NCI-H1048 (cell line): ENCODE measurements at regions not wholly inside any gene's neighbourhood (a gene's known extent, or its start where the extent isn't known, plus 50 kb on each side); places are given as distances from the start of the nearest gene placed in this dataset.
A peak's percentile ranks its signal among the peaks of the same experiment; 100 is the strongest.

Experiments
- DNase-seq: peaks from one replicate; lab custom pipeline; 2025; lab: John Stamatoyannopoulos, UW

DNA sequence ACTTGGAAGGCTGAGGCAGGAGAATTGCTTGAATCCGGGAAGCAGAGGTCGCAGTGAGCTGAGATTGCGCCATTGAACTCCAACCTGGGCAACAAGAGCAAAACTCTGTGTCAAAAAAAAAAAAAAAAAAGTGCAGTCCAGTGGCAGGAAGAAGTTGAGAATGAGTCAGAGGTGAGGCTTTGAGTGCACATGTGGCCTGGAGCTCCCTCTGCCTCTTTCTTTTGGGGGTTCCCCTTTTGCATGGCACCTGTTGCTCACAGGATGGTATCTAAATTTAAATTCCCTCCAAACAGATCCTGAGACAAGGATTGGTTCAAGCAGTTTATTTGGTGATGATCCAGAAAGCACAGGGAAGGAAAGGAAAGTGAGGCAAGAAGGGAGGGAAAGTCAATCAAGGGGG, 151.4 kb upstream of the STX18 start:
- DNase-seq, result no peak

GRCh38 chr4:4690854-4691253, 149.0 kb upstream of the STX18 start:
- DNase-seq, result no peak

DNA sequence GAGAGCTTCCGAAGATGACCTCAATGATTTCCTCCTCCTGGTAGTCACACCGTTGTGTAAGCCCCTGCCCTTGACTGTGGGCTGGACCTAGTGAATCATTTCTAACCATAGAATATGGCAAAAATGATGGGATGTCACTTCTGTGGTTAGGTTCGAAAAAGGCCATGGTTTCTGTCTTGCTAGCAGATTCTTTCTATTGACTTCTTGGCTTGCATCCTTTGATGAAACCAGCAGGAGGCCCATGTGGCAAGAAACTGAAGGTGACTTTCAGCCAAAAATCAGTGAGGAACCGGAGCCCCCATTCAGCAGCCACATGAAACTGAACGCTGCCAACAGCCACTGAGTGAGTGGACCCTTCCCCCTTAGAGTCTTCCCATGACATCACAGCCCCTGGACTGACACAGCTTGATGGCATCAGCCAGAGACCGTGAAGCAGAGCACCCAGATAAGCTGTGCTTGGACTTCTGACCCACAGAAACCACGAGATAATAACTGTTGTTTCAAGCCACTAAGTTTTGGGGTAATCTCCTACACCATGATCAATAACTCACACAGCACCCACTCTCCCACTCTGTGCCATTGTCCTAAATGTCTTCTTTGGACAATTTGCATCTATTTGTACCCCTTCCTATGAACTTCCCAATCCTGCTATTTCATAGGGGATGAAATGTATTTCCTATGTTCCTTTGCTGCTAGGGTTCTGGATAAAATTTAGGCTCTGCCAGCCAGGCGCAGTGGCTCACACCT, 148.0 kb upstream of the STX18 start:
- DNase-seq, result no peak

DNA sequence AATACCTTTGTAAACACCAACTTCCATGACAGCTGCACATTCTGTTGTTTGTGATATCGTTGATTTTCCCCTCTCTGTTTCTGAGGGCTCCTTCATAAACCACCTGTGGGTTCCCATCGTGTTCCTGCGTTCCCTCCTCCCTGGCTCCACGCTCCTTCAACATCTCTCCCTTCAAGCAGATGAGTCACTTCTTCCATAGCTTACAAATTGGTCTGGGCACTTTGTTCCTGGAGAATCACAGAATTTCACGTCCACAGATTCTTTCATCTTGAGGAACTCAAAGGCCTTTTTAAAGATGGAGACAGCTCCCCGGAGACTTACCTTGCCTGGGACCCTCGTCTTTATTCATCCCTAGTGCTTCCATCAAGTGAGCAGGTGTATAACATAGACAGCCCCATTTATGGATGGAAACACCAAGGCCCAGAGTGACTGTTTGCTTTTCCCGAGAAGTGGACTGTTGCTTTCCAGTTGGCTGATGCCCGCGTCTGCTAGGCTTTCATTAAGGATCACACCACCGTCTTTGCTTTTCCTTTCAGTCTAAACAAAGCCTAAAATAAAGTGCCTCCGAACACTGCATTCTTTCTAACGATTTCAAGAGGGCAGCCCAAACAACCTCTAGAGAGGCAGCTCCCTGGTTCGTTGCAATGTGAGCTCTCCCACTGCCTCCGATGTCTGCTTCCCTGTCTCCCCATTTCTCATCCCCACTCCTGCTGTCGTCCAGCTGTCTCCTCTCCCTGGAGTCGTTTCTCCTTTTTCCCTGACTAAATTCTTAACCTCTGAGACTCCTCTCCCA, 146.3 kb upstream of the STX18 start:
- no peak for DNase-seq

DNA sequence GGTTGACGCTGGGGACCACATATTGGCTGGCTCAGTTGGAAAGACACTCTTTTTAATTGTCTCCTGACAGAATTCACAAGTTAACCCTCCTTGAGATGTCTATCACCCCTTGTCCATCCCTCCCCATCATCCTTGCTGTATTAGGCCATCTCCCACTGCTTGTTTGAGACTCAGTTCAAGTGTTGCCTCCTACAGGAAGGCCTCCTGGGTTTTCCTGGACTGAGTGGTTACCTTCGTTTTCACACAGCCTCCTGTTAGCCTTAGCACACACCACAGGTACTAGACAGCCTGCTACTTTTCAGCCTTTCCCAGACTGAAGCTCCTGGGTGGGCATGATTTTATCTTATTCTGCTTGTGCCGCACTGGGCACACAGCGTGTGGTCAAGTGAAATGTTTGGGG, 145.3 kb upstream of the STX18 start:
- no peak for DNase-seq

DNA sequence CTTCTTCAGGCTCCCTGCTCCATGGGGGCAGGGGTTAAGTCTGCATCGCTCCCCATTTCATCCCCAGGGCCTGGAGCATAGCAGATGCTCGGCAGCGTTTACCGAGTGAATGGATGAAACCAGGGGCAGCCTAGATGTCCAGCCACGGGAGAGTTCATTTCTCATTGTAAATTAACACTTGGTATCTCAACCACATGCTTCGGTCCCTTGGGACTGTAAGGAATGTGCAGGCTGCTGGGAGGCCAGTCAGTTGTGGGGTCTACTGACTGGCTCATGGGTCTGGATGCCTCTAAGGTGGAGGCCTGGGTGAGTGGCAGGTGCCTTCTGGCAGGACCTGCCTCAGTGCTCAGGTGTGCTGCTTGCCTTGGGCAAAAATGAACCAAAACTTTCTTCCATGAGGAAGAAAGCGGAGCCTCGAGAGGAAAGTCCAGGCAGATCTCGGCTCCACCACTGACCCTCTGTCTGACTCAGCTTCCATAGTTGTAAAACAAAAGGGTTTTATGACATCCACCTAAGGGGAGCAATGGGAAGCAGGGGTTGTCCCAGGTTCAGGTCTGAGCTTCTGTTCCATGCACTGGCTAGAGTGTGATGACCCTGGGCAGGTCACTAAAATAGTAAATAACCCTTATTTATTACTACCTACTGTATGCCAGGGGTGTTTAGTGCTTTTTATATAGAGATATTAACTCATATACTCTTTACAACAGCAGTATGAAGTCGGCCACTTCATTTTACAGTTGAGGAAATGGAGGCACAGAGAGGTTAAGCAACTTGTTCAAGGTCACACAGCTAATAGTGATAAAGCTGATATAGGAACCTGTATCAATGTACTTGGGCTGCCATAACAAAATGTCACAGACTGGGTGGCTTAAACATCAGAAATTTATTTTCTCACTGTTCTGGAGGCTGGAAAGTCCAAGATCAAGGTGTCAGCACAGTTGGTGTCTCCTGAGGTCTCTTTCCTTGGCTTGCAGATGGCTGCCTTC, 144.3 kb upstream of the STX18 start:
- DNase-seq, result no peak

GRCh38 chr4:4681653-4682052, 139.8 kb upstream of the STX18 start:
- DNase-seq, result no peak

- DNase-seq, result no peak
Observed at GRCh38 chr4:4680758-4681157, 138.9 kb upstream of the STX18 start.

GRCh38 chr4:4680243-4680642, 138.4 kb upstream of the STX18 start:
- no peak for DNase-seq

GRCh38 chr4:4677556-4678522, 136.0 kb upstream of the STX18 start:
- DNase-seq, result no peak

GRCh38 chr4:4675641-4676040, 133.8 kb upstream of the STX18 start:
- DNase-seq, result no peak

- no peak for DNase-seq
Observed at GRCh38 chr4:4675051-4675581, 133.3 kb upstream of the STX18 start.

GRCh38 chr4:4673070-4673469, 131.2 kb upstream of the STX18 start:
- DNase-seq, result peak; percentile 81

GRCh38 chr4:4672402-4672801, 130.6 kb upstream of the STX18 start:
- no peak for DNase-seq

GRCh38 chr4:4671774-4672349, 130.0 kb upstream of the STX18 start:
- DNase-seq, result no peak

GRCh38 chr4:4670869-4671268, 129.0 kb upstream of the STX18 start:
- no peak for DNase-seq

GRCh38 chr4:4668355-4669210, 126.7 kb upstream of the STX18 start:
- DNase-seq, result no peak

DNA sequence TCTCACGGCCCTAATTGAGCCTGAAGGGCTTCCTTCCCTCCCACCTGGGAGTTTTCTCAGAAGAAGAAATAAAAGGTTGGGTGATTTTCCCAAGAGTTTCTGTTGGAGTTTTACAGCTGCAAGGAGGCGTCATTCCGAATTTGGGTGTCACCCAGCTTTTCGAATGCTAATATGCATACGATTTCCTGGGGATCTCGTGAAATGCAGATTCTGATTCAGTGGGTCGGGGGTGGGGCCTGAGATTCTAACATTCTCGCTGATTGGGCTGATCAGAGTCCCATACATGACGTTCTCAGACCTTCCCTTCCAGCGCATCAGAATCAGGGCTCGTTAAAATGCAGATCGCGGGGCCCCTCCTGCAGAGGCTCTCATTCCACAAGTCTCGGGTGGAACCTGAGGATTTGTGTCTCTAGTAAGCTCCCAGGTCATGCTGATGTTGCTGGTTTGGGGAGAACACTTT, 125.8 kb upstream of the STX18 start:
- no peak for DNase-seq
